ENCODE measurements at regions not wholly inside any gene's neighbourhood (a gene's known extent, or its start where the extent isn't known, plus 50 kb on each side); places are given as distances from the start of the nearest gene placed in this dataset.

GRCh38 chrX:125620715-125621587 lies 301.3 kb downstream of the TEX13C start:
- no peak for TF ChIP-seq CTCF (conservative IDR thresholded peaks at IDR 0.05; ENCODE audit: low read depth, low read length)
- no peak for DNase-seq (ENCODE audit: low read depth)
- H3K4me3 ChIP-seq (ENCODE audit: low read depth, low read length) = no peak overlapping the region

GRCh38 chrX:125621588-125621927 lies 301.9 kb downstream of the TEX13C start:
- DNase-seq (ENCODE audit: low read depth) = no peak
- H3K4me3 ChIP-seq (ENCODE audit: low read depth, low read length) = no peak overlapping the region
- TF ChIP-seq CTCF (conservative IDR thresholded peaks at IDR 0.05; ENCODE audit: low read depth, low read length) = no peak

- no peak for DNase-seq (ENCODE audit: low read depth)
- TF ChIP-seq CTCF (conservative IDR thresholded peaks at IDR 0.05; ENCODE audit: low read depth, low read length) = no peak
- no peak overlapping the region for H3K4me3 ChIP-seq (ENCODE audit: low read depth, low read length)
Measured at GRCh38 chrX:125622899-125623298, 303.2 kb downstream of the TEX13C start.

GRCh38 chrX:125627676-125628075 lies 308.0 kb downstream of the TEX13C start:
- no peak for TF ChIP-seq CTCF (conservative IDR thresholded peaks at IDR 0.05; ENCODE audit: low read depth, low read length)
- DNase-seq (ENCODE audit: low read depth) = no peak
- no peak overlapping the region for H3K4me3 ChIP-seq (ENCODE audit: low read depth, low read length)

- DNase-seq (ENCODE audit: low read depth) = no peak
- H3K4me3 ChIP-seq (ENCODE audit: low read depth, low read length) = no peak overlapping the region
- no peak for TF ChIP-seq CTCF (conservative IDR thresholded peaks at IDR 0.05; ENCODE audit: low read depth, low read length)
Measured at GRCh38 chrX:125628435-125628834, 308.8 kb downstream of the TEX13C start.

GRCh38 chrX:125641405-125641804 lies 321.7 kb downstream of the TEX13C start:
- no peak overlapping the region for H3K4me3 ChIP-seq (ENCODE audit: low read depth, low read length)
- DNase-seq (ENCODE audit: low read depth) = no peak
- no peak for TF ChIP-seq CTCF (conservative IDR thresholded peaks at IDR 0.05; ENCODE audit: low read depth, low read length)

GRCh38 chrX:125646195-125646594 lies 326.5 kb downstream of the TEX13C start:
- no peak for DNase-seq (ENCODE audit: low read depth)
- peak; percentile 33 for TF ChIP-seq CTCF (conservative IDR thresholded peaks at IDR 0.05; ENCODE audit: low read depth, low read length)
- H3K4me3 ChIP-seq (ENCODE audit: low read depth, low read length) = no peak overlapping the region
